HCEC 1CT (cell line): ENCODE measurements at regions not wholly inside any gene's neighbourhood (a gene's known extent, or its start where the extent isn't known, plus 50 kb on each side); places are given as distances from the start of the nearest gene placed in this dataset.
"Not testable (repeated sequence)": the region's sequence is repeated elsewhere in the genome, so short reads cannot be mapped to it uniquely, and the experiment has no call there.

ENCODE experiments used
- DNase-seq: peaks from one replicate; pipeline ENCODE4 v3.0.0-alpha.2; 2017

GRCh38 chr3:78455712-78456433 is 1311.9 kb downstream of the ROBO1 start:
- no peak for DNase-seq

GRCh38 chr3:78459796-78460195 is 1308.0 kb downstream of the ROBO1 start:
- no peak for DNase-seq

- DNase-seq: no peak
These were observed 1305.8 kb downstream of the ROBO1 start for GRCh38 chr3:78462021-78462420.

- DNase-seq: no peak
These were observed 1291.7 kb downstream of the ROBO1 start for GRCh38 chr3:78476076-78476475.

- no peak for DNase-seq
These were observed 1286.7 kb downstream of the ROBO1 start for GRCh38 chr3:78481050-78481449.

- DNase-seq: no peak
These were observed 1284.7 kb downstream of the ROBO1 start for GRCh38 chr3:78483090-78483489.

GRCh38 chr3:78494851-78495250 is 1272.9 kb downstream of the ROBO1 start:
- DNase-seq: no peak

- no peak for DNase-seq
These were observed 1272.5 kb downstream of the ROBO1 start for GRCh38 chr3:78495301-78495700.

GRCh38 chr3:78496501-78496900 is 1271.3 kb downstream of the ROBO1 start:
- no peak for DNase-seq

- no peak for DNase-seq
These were observed 1270.8 kb downstream of the ROBO1 start for GRCh38 chr3:78497021-78497420.

- DNase-seq: no peak
These were observed 1270.0 kb downstream of the ROBO1 start for GRCh38 chr3:78497767-78498166.

GRCh38 chr3:78506061-78506460 is 1261.7 kb downstream of the ROBO1 start:
- DNase-seq: no peak

- no peak for DNase-seq
These were observed 1261.1 kb downstream of the ROBO1 start for GRCh38 chr3:78506581-78507195.

- DNase-seq: no peak
These were observed 1260.4 kb downstream of the ROBO1 start for GRCh38 chr3:78507196-78507984.

- DNase-seq: no peak
These were observed 1256.0 kb downstream of the ROBO1 start for GRCh38 chr3:78511840-78512239.

GRCh38 chr3:78512786-78513185 is 1255.0 kb downstream of the ROBO1 start:
- DNase-seq: not testable (repeated sequence)

GRCh38 chr3:78516437-78516836 is 1251.4 kb downstream of the ROBO1 start:
- no peak for DNase-seq

GRCh38 chr3:78516937-78517336 is 1250.9 kb downstream of the ROBO1 start:
- DNase-seq: no peak

GRCh38 chr3:78517965-78518364 is 1249.8 kb downstream of the ROBO1 start:
- no peak for DNase-seq

GRCh38 chr3:78519281-78519680 is 1248.5 kb downstream of the ROBO1 start:
- DNase-seq: no peak

GRCh38 chr3:78529601-78530000 is 1238.2 kb downstream of the ROBO1 start:
- DNase-seq: no peak

GRCh38 chr3:78540485-78540884 is 1227.3 kb downstream of the ROBO1 start:
- DNase-seq: no peak

GRCh38 chr3:78545827-78546226 is 1222.0 kb downstream of the ROBO1 start:
- DNase-seq: no peak
